Activated CD4-positive, alpha-beta T cell treated with anti-CD3 and anti-CD28 coated beads, Interleukin-2, amount 50 U/mL, for 16 hours (primary cell): ENCODE measurements at regions not wholly inside any gene's neighbourhood (a gene's known extent, or its start where the extent isn't known, plus 50 kb on each side); places are given as distances from the start of the nearest gene placed in this dataset.
"Not testable (repeated sequence)": the region's sequence is repeated elsewhere in the genome, so short reads cannot be mapped to it uniquely, and the experiment has no call there.

ENCODE experiments used
- DNase-seq: peaks from one replicate; pipeline ENCODE4 v3.0.0-alpha.2; 2020

GRCh38 chr16:22722551-22723541 lies 91.1 kb upstream of the HS3ST2 start:
- DNase-seq, result not testable (repeated sequence)

DNA sequence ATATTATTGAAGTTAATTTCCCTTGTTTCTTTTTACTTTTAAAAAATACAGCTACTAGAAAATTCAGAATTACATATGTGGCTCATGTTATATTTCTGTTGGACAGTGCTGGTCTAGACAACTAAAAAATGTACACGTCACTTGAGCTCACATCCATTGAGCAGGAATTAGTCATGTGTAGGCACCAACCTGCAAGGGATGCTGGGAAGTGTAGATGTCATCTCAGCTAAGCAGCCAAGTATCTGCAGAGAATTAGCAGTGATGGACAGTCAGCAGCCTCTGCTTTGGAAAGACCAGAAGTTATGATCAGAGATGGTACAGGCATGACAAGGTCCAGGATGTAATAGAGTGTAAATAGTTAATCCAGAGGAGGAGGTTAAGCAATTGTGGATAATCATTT lies 87.1 kb upstream of the HS3ST2 start:
- no peak for DNase-seq

- no peak for DNase-seq
Measured at GRCh38 chr16:22727285-22728166, 86.4 kb upstream of the HS3ST2 start.

- no peak for DNase-seq
Measured at GRCh38 chr16:22728167-22728836, 85.7 kb upstream of the HS3ST2 start.

- DNase-seq, result no peak
Measured at GRCh38 chr16:22732400-22732799, 81.6 kb upstream of the HS3ST2 start.

GRCh38 chr16:22732959-22733358 lies 81.0 kb upstream of the HS3ST2 start:
- no peak for DNase-seq

GRCh38 chr16:22734368-22734767 lies 79.6 kb upstream of the HS3ST2 start:
- DNase-seq, result no peak

GRCh38 chr16:22736791-22737190 lies 77.2 kb upstream of the HS3ST2 start:
- DNase-seq, result no peak

DNA sequence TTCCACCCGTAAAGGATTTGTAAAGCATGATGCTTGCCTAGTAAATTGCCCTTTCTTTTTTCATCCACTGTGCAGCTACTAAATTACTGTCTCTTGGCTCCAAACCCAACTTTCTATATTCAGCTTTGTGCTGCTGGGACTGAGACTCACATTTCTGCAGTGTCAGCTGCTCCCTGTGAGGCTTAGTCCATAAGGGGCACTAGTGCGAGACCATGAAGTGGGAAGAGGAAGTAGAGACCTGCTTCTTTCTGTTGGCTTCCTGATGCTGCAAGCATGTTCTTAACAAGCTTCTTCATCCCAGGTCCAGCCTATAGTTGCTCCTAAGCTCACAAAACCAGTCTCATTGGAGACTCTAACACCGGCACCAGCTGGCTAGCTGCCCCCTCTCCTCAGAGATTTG lies 74.9 kb upstream of the HS3ST2 start:
- no peak for DNase-seq

- no peak for DNase-seq
Measured at GRCh38 chr16:22743401-22743800, 70.6 kb upstream of the HS3ST2 start.

DNA sequence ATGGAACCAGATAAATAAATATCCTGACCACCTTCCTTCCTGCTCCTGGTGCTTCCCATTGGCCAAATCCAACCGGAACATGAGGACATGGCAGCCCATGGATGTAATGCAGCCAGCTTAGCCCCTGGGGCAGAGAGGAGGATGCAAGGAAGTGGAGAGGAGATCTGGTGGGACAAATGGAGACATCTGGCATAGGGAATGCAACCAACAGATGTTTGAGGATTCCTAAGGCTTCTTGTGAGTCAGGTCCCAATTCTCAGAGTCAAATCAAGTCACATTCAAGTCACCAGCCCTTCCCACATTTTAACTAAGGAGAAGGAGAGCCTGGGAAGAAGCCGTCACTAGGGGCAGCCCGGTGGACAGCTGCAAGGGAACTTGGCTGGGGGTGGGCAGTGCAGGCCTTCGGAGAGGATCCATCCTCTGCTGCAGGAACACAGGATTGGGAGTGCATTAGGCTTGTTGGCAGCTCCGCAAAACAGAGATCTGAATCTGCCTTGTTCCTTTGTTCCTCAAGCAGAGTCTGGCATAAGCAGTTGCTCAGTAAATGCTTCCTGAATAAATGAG lies 62.8 kb upstream of the HS3ST2 start:
- no peak for DNase-seq

- DNase-seq, result no peak
Measured at GRCh38 chr16:22751685-22752084, 62.3 kb upstream of the HS3ST2 start.

GRCh38 chr16:22753451-22753850 lies 60.5 kb upstream of the HS3ST2 start:
- no peak for DNase-seq

- DNase-seq, result no peak
Measured at GRCh38 chr16:22754577-22754976, 59.4 kb upstream of the HS3ST2 start.

GRCh38 chr16:22757202-22757601 lies 56.8 kb upstream of the HS3ST2 start:
- no peak for DNase-seq

- no peak for DNase-seq
Measured at GRCh38 chr16:22762486-22762885, 51.5 kb upstream of the HS3ST2 start.

DNA sequence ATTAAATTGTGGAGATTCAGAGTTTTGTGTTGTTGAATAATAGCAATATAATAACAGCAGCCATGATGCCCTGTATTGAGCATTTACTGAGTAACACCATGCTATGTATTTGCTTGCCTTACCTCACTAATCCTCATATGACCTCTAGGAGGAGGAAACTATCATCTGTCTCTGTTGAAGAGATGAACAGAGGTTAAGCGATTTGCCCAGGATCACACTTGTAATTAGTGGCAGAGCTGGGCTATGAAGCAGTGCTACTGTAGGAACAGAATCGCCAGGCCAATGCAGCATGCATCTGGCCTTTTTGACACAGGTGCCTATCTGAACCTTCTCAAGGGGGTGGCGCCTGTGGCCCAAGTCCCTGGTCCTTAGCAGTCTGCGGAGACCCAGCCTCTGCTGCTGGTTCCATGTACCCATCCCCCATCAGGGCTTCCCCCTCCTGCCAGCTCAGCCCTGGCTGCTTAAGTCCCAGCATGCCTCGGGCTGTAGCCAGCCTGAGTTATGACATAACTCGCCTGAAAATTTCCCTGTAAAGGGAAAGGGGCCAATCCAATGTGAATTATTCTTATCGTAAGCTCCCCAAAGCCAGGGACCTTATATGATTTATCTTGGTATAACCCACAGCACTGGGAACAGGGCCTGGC lies 50.4 kb upstream of the HS3ST2 start:
- DNase-seq, result no peak
